Endodermal cell (in vitro differentiated cells): ENCODE measurements at regions not wholly inside any gene's neighbourhood (a gene's known extent, or its start where the extent isn't known, plus 50 kb on each side); places are given as distances from the start of the nearest gene placed in this dataset.
"Not testable (repeated sequence)": the region's sequence is repeated elsewhere in the genome, so short reads cannot be mapped to it uniquely, and the experiment has no call there.

Experiments used
- DNase-seq: peaks from one replicate; pipeline ENCODE4 v3.0.0-alpha.2; 2017
- H3K27ac ChIP-seq: 2 replicates; pipeline ENCODE4 v1.5.1; 2013; ENCODE audit warnings: mild to moderate bottlenecking, low read depth, low read length, moderate library complexity
- H3K27me3 ChIP-seq: 2 replicates; pipeline ENCODE4 v1.6.1; 2013; ENCODE audit warnings: mild to moderate bottlenecking, low read length, moderate library complexity; ENCODE audit not compliant: insufficient read depth, control insufficient read depth, poor library complexity, severe bottlenecking
- H3K36me3 ChIP-seq: 2 replicates; pipeline ENCODE4 v1.7.0; 2013; ENCODE audit warnings: mild to moderate bottlenecking, low read length, moderate library complexity; ENCODE audit not compliant: control insufficient read depth, insufficient read depth
- H3K4me1 ChIP-seq: one replicate; pipeline ENCODE4 v1.7.0; 2013; ENCODE audit warnings: low read length; ENCODE audit not compliant: control insufficient read depth, insufficient read depth
- H3K4me3 ChIP-seq: 2 replicates; pipeline ENCODE4 v1.5.1; 2013; ENCODE audit warnings: mild to moderate bottlenecking, low read length, moderate library complexity
- H3K9ac ChIP-seq: 2 replicates; pipeline ENCODE4 v1.6.1; 2013; ENCODE audit warnings: mild to moderate bottlenecking, low read length, moderate library complexity; ENCODE audit not compliant: poor library complexity, severe bottlenecking; ENCODE audit errors: extremely low read depth
- H3K9me3 ChIP-seq: 2 replicates; pipeline ENCODE4 v1.6.1; 2013; ENCODE audit warnings: mild to moderate bottlenecking, low read length, moderate library complexity; ENCODE audit not compliant: control insufficient read depth
- H3K27ac Mint-ChIP-seq: 2 replicates; pipeline ENCODE4 v1.8.0; 2020; ENCODE audit warnings: mixed read lengths
- H3K27me3 Mint-ChIP-seq: 2 replicates; pipeline ENCODE4 v1.8.0; 2021; ENCODE audit warnings: mild to moderate bottlenecking, mixed read lengths; ENCODE audit not compliant: insufficient read depth
- H3K36me3 Mint-ChIP-seq: 2 replicates; pipeline ENCODE4 v1.8.0; 2020; ENCODE audit warnings: low read depth, mixed read lengths
- H3K4me1 Mint-ChIP-seq: 2 replicates; pipeline ENCODE4 v1.8.0; 2020; ENCODE audit warnings: mixed read lengths
- H3K4me3 Mint-ChIP-seq: 2 replicates; pipeline ENCODE4 v1.8.0; 2020; ENCODE audit warnings: mild to moderate bottlenecking, moderate library complexity, mixed read lengths
- H3K9me3 Mint-ChIP-seq: 2 replicates; pipeline ENCODE4 v1.8.0; 2020; ENCODE audit warnings: mild to moderate bottlenecking, mixed read lengths
- CTCF ChIP-seq: fragments of 200-600 bp; sonication (generic); conservative IDR thresholded peaks from 2 replicates; pipeline ENCODE4 v1.5.0; 2021; ENCODE audit warnings: antibody characterized with exemption, mild to moderate bottlenecking
- WGBS, 2 experiments: methylation state at CpG; one replicate each; pipeline versions ENCODE4 v1.1.5 to v1.1.7; 2013; ENCODE audit warnings: missing lambda C conversion rate in 2 of 2, mixed read lengths in 1 of 2; ENCODE audit not compliant: insufficient coverage in 1 of 2, insufficient read length in 1 of 2; 5-methylcytosine and 5-hydroxymethylcytosine counted together

DNA sequence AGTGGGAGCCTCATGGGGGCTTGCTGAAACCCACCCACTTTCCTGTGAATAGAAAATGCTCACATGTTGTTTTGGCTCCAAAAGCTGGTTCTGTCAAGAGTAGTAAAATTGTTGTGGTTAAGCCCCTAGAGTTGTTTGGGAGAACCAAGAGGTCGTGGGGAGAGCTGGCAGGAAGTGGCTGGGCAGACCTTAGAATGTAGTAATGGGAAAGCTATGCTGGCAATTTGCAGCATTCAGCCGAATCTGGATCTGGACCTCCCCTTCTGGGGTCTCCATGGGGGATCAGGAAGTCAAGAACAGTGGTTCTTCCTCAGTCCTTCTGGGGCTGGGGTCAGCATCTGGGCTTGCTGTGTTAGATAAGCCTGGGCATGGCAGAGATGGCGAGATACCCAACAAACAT is 150.6 kb upstream of the TBX3 start:
- Histone ChIP-seq H3K4me1 (no peaks in the 10 kb centered on the region), H3K4me3 (no peak overlapping the region), H3K36me3 (no peaks in the 10 kb centered on the region), H3K9me3 (peaks cover 6% of the 10 kb centered on the region), H3K9ac (no peak overlapping the region), H3K27ac (no peak overlapping the region), H3K27me3 (no peaks in the 10 kb centered on the region)
- Mint-ChIP-seq H3K4me1 (no peaks in the 10 kb centered on the region), H3K27me3 (no peaks in the 10 kb centered on the region), H3K36me3 (no peaks in the 10 kb centered on the region), H3K4me3 (no peak overlapping the region), H3K27ac (no peak overlapping the region), H3K9me3 (peaks cover 14% of the 10 kb centered on the region)
- 55 to 77% methylated on average over 3 of the region's 3 CpGs for WGBS, 2 experiments
- no peak for TF ChIP-seq CTCF
- peak; percentile 71 for DNase-seq

DNA sequence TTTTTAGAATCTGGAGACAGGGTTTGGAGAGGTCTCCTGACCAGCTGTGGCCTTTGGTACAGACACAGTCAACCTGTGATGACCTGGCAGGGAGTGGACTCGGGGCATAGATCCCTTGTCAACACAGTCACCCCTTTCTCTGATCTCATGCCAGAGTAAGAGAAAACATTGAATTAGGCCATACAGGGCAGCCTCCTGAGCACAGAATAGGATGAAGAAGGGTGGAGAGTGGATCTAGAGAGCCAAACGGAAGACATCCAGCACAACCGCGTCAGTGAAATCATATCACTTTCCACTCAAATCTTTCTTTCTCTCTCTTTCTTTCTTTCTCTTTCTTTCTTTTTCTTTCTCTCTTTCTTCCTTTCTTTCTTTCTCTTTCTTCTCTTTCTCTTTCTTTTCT is 145.9 kb upstream of the TBX3 start:
- Histone ChIP-seq H3K4me3 (no peak overlapping the region), H3K27ac (no peak overlapping the region), H3K36me3 (no peaks in the 10 kb centered on the region), H3K9ac (no peak overlapping the region), H3K27me3 (no peaks in the 10 kb centered on the region), H3K9me3 (no peaks in the 10 kb centered on the region), H3K4me1 (no peaks in the 10 kb centered on the region)
- WGBS, 2 experiments: 95 to 100% methylated on average over 3 to 4 of the region's 4 CpGs
- no peak overlapping the region for H3K27ac Mint-ChIP-seq
- no peak for TF ChIP-seq CTCF
- no peaks in the 10 kb centered on the region for H3K4me1 Mint-ChIP-seq
- H3K36me3 Mint-ChIP-seq: no peaks in the 10 kb centered on the region
- no peak overlapping the region for H3K4me3 Mint-ChIP-seq
- peaks cover 2% of the 10 kb centered on the region for H3K9me3 Mint-ChIP-seq
- peaks cover 4% of the 10 kb centered on the region for H3K27me3 Mint-ChIP-seq
- no peak for DNase-seq

DNA sequence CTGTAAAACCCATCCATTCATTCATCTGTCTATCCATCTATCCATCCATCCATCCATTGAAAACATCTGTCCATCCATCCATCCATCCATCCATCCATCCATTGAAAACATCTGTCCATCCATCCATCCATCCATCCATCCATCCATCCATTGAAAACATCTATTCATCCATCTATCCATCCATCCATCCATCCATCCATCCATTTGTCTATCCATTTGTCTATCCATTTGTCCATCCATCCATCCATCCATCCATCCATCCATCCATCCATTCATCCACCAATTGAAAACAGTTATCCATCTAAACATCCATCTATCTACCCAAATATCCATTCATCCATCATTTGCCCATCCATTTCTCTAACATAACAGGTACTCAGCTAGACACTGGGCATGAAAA is 145.3 kb upstream of the TBX3 start:
- not testable (repeated sequence) for H3K27ac Mint-ChIP-seq, DNase-seq, H3K36me3 Mint-ChIP-seq, H3K4me1 Mint-ChIP-seq, H3K4me3 ChIP-seq, H3K4me3 Mint-ChIP-seq, H3K9me3 Mint-ChIP-seq, H3K27me3 Mint-ChIP-seq, H3K27me3 ChIP-seq, H3K9me3 ChIP-seq, H3K27ac ChIP-seq, H3K4me1 ChIP-seq, H3K36me3 ChIP-seq, H3K9ac ChIP-seq

DNA sequence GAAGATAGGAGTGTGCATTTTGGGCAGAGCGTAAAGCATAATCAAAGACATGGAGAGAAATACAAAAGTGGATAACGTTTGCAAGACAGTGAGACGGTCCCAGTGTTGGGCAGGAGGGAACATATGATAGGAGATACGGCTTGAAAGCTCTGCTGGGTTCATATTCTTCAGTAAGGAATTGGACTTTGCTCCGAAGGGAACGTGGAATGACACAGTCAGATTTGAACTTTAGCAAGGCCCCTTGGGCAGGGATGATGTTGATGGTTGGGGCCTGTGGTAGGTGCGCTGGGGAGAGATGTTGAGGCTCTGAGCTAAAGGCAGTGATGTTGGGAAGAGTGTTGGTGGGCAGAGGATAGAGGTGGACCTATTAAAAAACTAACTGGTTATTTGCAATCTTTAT is 143.5 kb upstream of the TBX3 start:
- Histone ChIP-seq H3K36me3 (no peaks in the 10 kb centered on the region), H3K27me3 (no peaks in the 10 kb centered on the region), H3K27ac (no peak overlapping the region), H3K9me3 (no peaks in the 10 kb centered on the region), H3K4me1 (no peaks in the 10 kb centered on the region), H3K9ac (no peak overlapping the region), H3K4me3 (no peak overlapping the region)
- no peak overlapping the region for H3K27ac Mint-ChIP-seq
- H3K4me1 Mint-ChIP-seq: no peaks in the 10 kb centered on the region
- no peak for DNase-seq
- WGBS, 2 experiments: 91 to 95% methylated on average over 6 to 7 of the region's 7 CpGs
- no peak overlapping the region for H3K4me3 Mint-ChIP-seq
- H3K9me3 Mint-ChIP-seq: no peaks in the 10 kb centered on the region
- TF ChIP-seq CTCF: no peak
- no peaks in the 10 kb centered on the region for H3K36me3 Mint-ChIP-seq
- H3K27me3 Mint-ChIP-seq: peaks cover 4% of the 10 kb centered on the region
